Fibroblast of peridontal ligament (primary cell): ENCODE measurements at regions not wholly inside any gene's neighbourhood (a gene's known extent, or its start where the extent isn't known, plus 50 kb on each side); places are given as distances from the start of the nearest gene placed in this dataset.

ENCODE experiments used
- DNase-seq: peaks from one replicate; pipeline ENCODE4 v3.0.0-alpha.2; 2010; ENCODE audit errors: extremely low read depth

GRCh38 chr2:2828774-2829368 lies 497.8 kb upstream of the MYT1L start:
- DNase-seq, result no peak

- no peak for DNase-seq
Measured at GRCh38 chr2:2827761-2828221, 496.7 kb upstream of the MYT1L start.

- no peak for DNase-seq
Measured at GRCh38 chr2:2827046-2827636, 496.1 kb upstream of the MYT1L start.

- DNase-seq, result no peak
Measured at GRCh38 chr2:2826621-2827020, 495.5 kb upstream of the MYT1L start.

GRCh38 chr2:2826209-2826551 lies 495.1 kb upstream of the MYT1L start:
- no peak for DNase-seq

GRCh38 chr2:2825516-2826208 lies 494.6 kb upstream of the MYT1L start:
- DNase-seq, result no peak

- DNase-seq, result no peak
Measured at GRCh38 chr2:2825062-2825461, 494.0 kb upstream of the MYT1L start.

GRCh38 chr2:2824588-2824987 lies 493.5 kb upstream of the MYT1L start:
- no peak for DNase-seq

- DNase-seq, result no peak
Measured at GRCh38 chr2:2823061-2823753, 492.1 kb upstream of the MYT1L start.

GRCh38 chr2:2822143-2822542 lies 491.1 kb upstream of the MYT1L start:
- no peak for DNase-seq

- DNase-seq, result no peak
Measured at GRCh38 chr2:2812648-2813047, 481.6 kb upstream of the MYT1L start.

- no peak for DNase-seq
Measured at GRCh38 chr2:2812117-2812516, 481.0 kb upstream of the MYT1L start.

- no peak for DNase-seq
Measured at GRCh38 chr2:2810504-2810903, 479.4 kb upstream of the MYT1L start.

- no peak for DNase-seq
Measured at GRCh38 chr2:2809771-2810170, 478.7 kb upstream of the MYT1L start.

- DNase-seq, result no peak
Measured at GRCh38 chr2:2808551-2809058, 477.5 kb upstream of the MYT1L start.

GRCh38 chr2:2806711-2807110 lies 475.6 kb upstream of the MYT1L start:
- DNase-seq, result no peak

GRCh38 chr2:2805263-2805662 lies 474.2 kb upstream of the MYT1L start:
- DNase-seq, result no peak

GRCh38 chr2:2804528-2804927 lies 473.5 kb upstream of the MYT1L start:
- no peak for DNase-seq

GRCh38 chr2:2801458-2801857 lies 470.4 kb upstream of the MYT1L start:
- DNase-seq, result no peak

- DNase-seq, result no peak
Measured at GRCh38 chr2:2800697-2801096, 469.6 kb upstream of the MYT1L start.

GRCh38 chr2:2800001-2800400 lies 468.9 kb upstream of the MYT1L start:
- DNase-seq, result no peak

- no peak for DNase-seq
Measured at GRCh38 chr2:2799151-2799697, 468.1 kb upstream of the MYT1L start.
